OCI-LY1 (cell line): ENCODE measurements at regions not wholly inside any gene's neighbourhood (a gene's known extent, or its start where the extent isn't known, plus 50 kb on each side); places are given as distances from the start of the nearest gene placed in this dataset.

Experiments used
- H2AFZ ChIP-seq: fragments of 200-600 bp; sonication (generic), shearing (Covaris generic); 2 replicates; pipeline ENCODE4 v1.6.0; 2014; ENCODE audit warnings: antibody characterized with exemption, mild to moderate bottlenecking, low read length
- H3F3A ChIP-seq: fragments of 200-600 bp; sonication (generic), shearing (Covaris generic); 2 replicates; pipeline ENCODE4 v1.6.0; 2014; ENCODE audit warnings: mild to moderate bottlenecking, antibody characterized with exemption, low read length, moderate library complexity; ENCODE audit not compliant: insufficient read depth
- H3K27ac ChIP-seq: fragments of 200-600 bp; sonication (generic); 2 replicates; pipeline ENCODE4 v1.5.1; 2014; ENCODE audit warnings: low read length, mixed run types, mild to moderate bottlenecking, low read depth; ENCODE audit not compliant: poor library complexity, severe bottlenecking
- H3K27me3 ChIP-seq: fragments of 200-600 bp; sonication (generic); 2 replicates; pipeline ENCODE4 v1.6.0; 2014; ENCODE audit warnings: antibody characterized with exemption, mild to moderate bottlenecking, low read length, moderate library complexity; ENCODE audit not compliant: insufficient read depth
- H3K36me3 ChIP-seq: fragments of 200-600 bp; sonication (generic); 2 replicates; pipeline ENCODE4 v1.6.1; 2014; ENCODE audit warnings: mild to moderate bottlenecking, antibody characterized with exemption, low read length, moderate library complexity, mixed read lengths; ENCODE audit not compliant: insufficient read depth
- H3K4me1 ChIP-seq: fragments of 200-600 bp; sonication (generic); 2 replicates; pipeline ENCODE4 v1.5.1; 2014; ENCODE audit warnings: mild to moderate bottlenecking, low read length, moderate library complexity; ENCODE audit not compliant: insufficient read depth, severe bottlenecking
- H3K4me2 ChIP-seq: fragments of 200-600 bp; sonication (generic), shearing (Covaris generic); 2 replicates; pipeline ENCODE4 v1.6.1; 2014; ENCODE audit warnings: low read length
- H3K4me3 ChIP-seq: fragments of 200-600 bp; sonication (generic); 2 replicates; pipeline ENCODE4 v1.5.1; 2014; ENCODE audit warnings: low read length, low read depth, mild to moderate bottlenecking, mixed read lengths; ENCODE audit not compliant: poor library complexity, severe bottlenecking
- H3K79me2 ChIP-seq: fragments of 200-600 bp; shearing (Covaris generic); 2 replicates; pipeline ENCODE4 v1.6.1; 2016; ENCODE audit warnings: mixed run types, low read length, mixed read lengths; ENCODE audit not compliant: insufficient read depth
- H3K9ac ChIP-seq: fragments of 200-600 bp; sonication (generic), shearing (Covaris generic); 2 replicates; pipeline ENCODE4 v1.6.1; 2014; ENCODE audit warnings: mild to moderate bottlenecking, low read length, mixed read lengths
- H3K9me2 ChIP-seq: fragments of 200-600 bp; sonication (generic), shearing (Covaris generic); 2 replicates; pipeline ENCODE4 v1.6.1; 2014; ENCODE audit warnings: low read depth, mild to moderate bottlenecking, low read length, mixed read lengths
- H3K9me3 ChIP-seq: fragments of 200-600 bp; shearing (Covaris generic); 2 replicates; pipeline ENCODE4 v1.6.1; 2014; ENCODE audit warnings: low read length, mixed read lengths
- H4K20me1 ChIP-seq: fragments of 200-600 bp; sonication (generic), shearing (Covaris generic); 2 replicates; pipeline ENCODE4 v1.6.0; 2016; ENCODE audit warnings: mild to moderate bottlenecking, low read length; ENCODE audit not compliant: insufficient read depth
- CTCF ChIP-seq: fragments of 200-600 bp; sonication (generic), shearing (Covaris generic); IDR thresholded peaks from 2 replicates; pipeline ENCODE4 v1.5.1; 2017; ENCODE audit warnings: mild to moderate bottlenecking, antibody characterized with exemption, low read length, moderate library complexity, mixed read lengths
- EZH2 ChIP-seq: fragments of 200-600 bp; sonication (generic), shearing (Covaris generic); IDR thresholded peaks from 2 replicates; pipeline ENCODE4 v1.8.0; 2017; ENCODE audit warnings: borderline replicate concordance, mixed run types, mild to moderate bottlenecking, antibody characterized with exemption, low read length, moderate library complexity, mixed read lengths

GRCh38 chr7:63071396-63071795 is 927.3 kb upstream of the ZNF722 start:
- no peak overlapping the region for H3K9ac ChIP-seq
- no peaks in the 10 kb centered on the region for H3F3A ChIP-seq
- H3K27me3 ChIP-seq: no peaks in the 10 kb centered on the region
- H3K27ac ChIP-seq: no peak overlapping the region
- H3K9me3 ChIP-seq: no peaks in the 10 kb centered on the region
- no peak for TF ChIP-seq CTCF
- TF ChIP-seq EZH2: no peak
- no peak overlapping the region for H2AFZ ChIP-seq
- no peak overlapping the region for H3K4me2 ChIP-seq
- H3K79me2 ChIP-seq: no peaks in the 10 kb centered on the region
- H4K20me1 ChIP-seq: no peaks in the 10 kb centered on the region
- no peaks in the 10 kb centered on the region for H3K9me2 ChIP-seq
- H3K4me1 ChIP-seq: no peaks in the 10 kb centered on the region
- no peaks in the 10 kb centered on the region for H3K36me3 ChIP-seq
- no peak overlapping the region for H3K4me3 ChIP-seq

GRCh38 chr7:63071920-63072319 is 926.7 kb upstream of the ZNF722 start:
- H3F3A ChIP-seq: no peaks in the 10 kb centered on the region
- no peak overlapping the region for H2AFZ ChIP-seq
- H3K36me3 ChIP-seq: no peaks in the 10 kb centered on the region
- H3K9me2 ChIP-seq: no peaks in the 10 kb centered on the region
- H3K4me3 ChIP-seq: no peak overlapping the region
- no peak overlapping the region for H3K9ac ChIP-seq
- TF ChIP-seq EZH2: no peak
- no peak for TF ChIP-seq CTCF
- H3K79me2 ChIP-seq: no peaks in the 10 kb centered on the region
- H3K27ac ChIP-seq: no peak overlapping the region
- H3K27me3 ChIP-seq: no peaks in the 10 kb centered on the region
- H3K4me1 ChIP-seq: no peaks in the 10 kb centered on the region
- H3K9me3 ChIP-seq: no peaks in the 10 kb centered on the region
- H4K20me1 ChIP-seq: no peaks in the 10 kb centered on the region
- H3K4me2 ChIP-seq: no peak overlapping the region

- Histone ChIP-seq H3F3A (no peaks in the 10 kb centered on the region), H4K20me1 (no peaks in the 10 kb centered on the region), H3K9me3 (no peaks in the 10 kb centered on the region), H3K36me3 (no peaks in the 10 kb centered on the region), H3K4me3 (no peak overlapping the region), H3K79me2 (no peaks in the 10 kb centered on the region), H3K27me3 (no peaks in the 10 kb centered on the region), H3K4me2 (no peak overlapping the region), H3K9me2 (no peaks in the 10 kb centered on the region), H3K4me1 (no peaks in the 10 kb centered on the region), H2AFZ (no peak overlapping the region), H3K27ac (no peak overlapping the region), H3K9ac (no peak overlapping the region)
- no peak for TF ChIP-seq CTCF
These were observed 925.8 kb upstream of the ZNF722 start for GRCh38 chr7:63072806-63073205.
